Endothelial cell of umbilical vein (primary cell): ENCODE measurements at regions not wholly inside any gene's neighbourhood (a gene's known extent, or its start where the extent isn't known, plus 50 kb on each side); places are given as distances from the start of the nearest gene placed in this dataset.

ENCODE experiments used
- BruUV-seq: library from RNA; stranded (reverse); fragments of 400-500 nt; replicated peaks from 2 replicates; lab custom pipeline; 2021; lab: Mats Ljungman, UMichigan
- CTCF ChIA-PET: fragments of 300-600, 350-600 bp; sonication (Branson Sonifier 250); formaldehyde crosslinking; loops from one replicate; lab custom pipeline; 2021; ENCODE audit warnings: antibody characterized with exemption, inconsistent platforms; lab: Charles Lee
- POLR2A ChIA-PET: fragments of 300-600, 350-600 bp; sonication (Branson Sonifier 250); formaldehyde crosslinking; loops from one replicate; lab custom pipeline; 2021; ENCODE audit warnings: antibody characterized with exemption, inconsistent platforms; lab: Charles Lee
- DNase-seq: peaks from one replicate; pipeline ENCODE4 v3.0.0-alpha.2; 2011; ENCODE audit warnings: low read depth, low spot score
- FAIRE-seq: peaks from 2 replicates; lab custom pipeline; 2011; peaks lifted over from hg19 to GRCh38; lab: Jason Lieb, UNC
- H2AFZ ChIP-seq: 2 replicates; pipeline ENCODE4 v1.6.0; 2012; ENCODE audit warnings: low read depth, low read length, control low read depth, inconsistent platforms
- H3K27ac ChIP-seq: 2 replicates; pipeline ENCODE4 v1.5.1; 2011; ENCODE audit warnings: low read depth, mild to moderate bottlenecking, control low read depth, low read length, moderate library complexity; ENCODE audit not compliant: insufficient read depth
- H3K27me3 ChIP-seq, 2 experiments: 2 replicates each; pipeline versions ENCODE4 v1.6.0 to v1.6.1; 2011; ENCODE audit warnings: low read length in 2 of 2, mixed read lengths in 1 of 2; ENCODE audit not compliant: control insufficient read depth in 2 of 2, insufficient read depth in 2 of 2
- H3K36me3 ChIP-seq, 2 experiments: 2 replicates in 1 of 2; 3 replicates in 1 of 2; pipeline ENCODE4 v1.5.1; 2011; ENCODE audit warnings: low read length in 2 of 2, mild to moderate bottlenecking in 1 of 2, moderate library complexity in 1 of 2; ENCODE audit not compliant: control insufficient read depth in 2 of 2, insufficient read depth in 2 of 2; ENCODE audit errors: extremely low read depth in 1 of 2
- H3K4me1 ChIP-seq: 3 replicates; pipeline ENCODE4 v1.5.1; 2011; ENCODE audit warnings: mild to moderate bottlenecking, low read length; ENCODE audit not compliant: control insufficient read depth, insufficient read depth; ENCODE audit errors: extremely low read depth
- H3K4me2 ChIP-seq: 2 replicates; pipeline ENCODE4 v1.6.1; 2011; ENCODE audit warnings: low read length, control low read depth, mixed read lengths; ENCODE audit not compliant: insufficient read depth
- H3K4me3 ChIP-seq, 3 experiments: fragments of 200-600 bp in 1 of 3; sonication (generic), shearing (Covaris generic) in 1 of 3; replicated peaks in 1 of 3; 2 replicates each; pipeline ENCODE4 v1.5.1; 2011 to 2016; ENCODE audit warnings: control low read depth in 3 of 3, low read length in 3 of 3, mild to moderate bottlenecking in 2 of 3, inconsistent platforms in 1 of 3, low read depth in 1 of 3, moderate library complexity in 1 of 3; ENCODE audit not compliant: insufficient read depth in 1 of 3
- H3K79me2 ChIP-seq: 2 replicates; pipeline ENCODE4 v1.6.0; 2012; ENCODE audit warnings: low read length, inconsistent platforms; ENCODE audit not compliant: control insufficient read depth, insufficient read depth
- H3K9ac ChIP-seq: replicated peaks from 2 replicates; pipeline ENCODE3; 2011; ENCODE audit warnings: low read length, control low read depth; ENCODE audit not compliant: insufficient read depth; ENCODE audit errors: extremely low read depth
- H3K9me1 ChIP-seq: replicated peaks from 3 replicates; pipeline ENCODE4 v1.6.0; 2011; ENCODE audit warnings: mild to moderate bottlenecking, low read length; ENCODE audit not compliant: control insufficient read depth, insufficient read depth; ENCODE audit errors: extremely low read depth
- H3K9me3 ChIP-seq: replicated peaks from 2 replicates; pipeline ENCODE4 v1.5.1; 2012; ENCODE audit warnings: low read length, inconsistent platforms; ENCODE audit not compliant: control insufficient read depth, insufficient read depth
- H4K20me1 ChIP-seq: replicated peaks from 2 replicates; pipeline ENCODE3; 2011; ENCODE audit warnings: mild to moderate bottlenecking, low read length; ENCODE audit not compliant: control insufficient read depth, insufficient read depth; ENCODE audit errors: extremely low read depth
- EZH2 ChIP-seq: IDR thresholded peaks from 2 replicates; pipeline ENCODE4 v1.6.1; 2012; ENCODE audit warnings: borderline replicate concordance, low read depth, mild to moderate bottlenecking, moderate library complexity, low read length, inconsistent platforms; ENCODE audit not compliant: severe bottlenecking
- FOS ChIP-seq: IDR thresholded peaks from 2 replicates; pipeline ENCODE4 v1.6.1; 2011; ENCODE audit warnings: mild to moderate bottlenecking, low read length, moderate library complexity, borderline replicate concordance; ENCODE audit not compliant: insufficient read depth
- GATA2 ChIP-seq: IDR thresholded peaks from 2 replicates; pipeline ENCODE4 v1.7.0; 2011; ENCODE audit warnings: low read depth, mild to moderate bottlenecking, moderate library complexity, mixed read lengths, low read length; ENCODE audit not compliant: insufficient read length, insufficient read depth
- JUN ChIP-seq: IDR thresholded peaks from 2 replicates; pipeline ENCODE4 v1.6.1; 2011; ENCODE audit warnings: borderline replicate concordance, low read depth; ENCODE audit not compliant: insufficient read length, insufficient read depth
- MYC ChIP-seq: IDR thresholded peaks from one replicate; pipeline ENCODE4 v1.6.1; 2011; ENCODE audit warnings: mild to moderate bottlenecking, low read depth, low read length
- POLR2A ChIP-seq: IDR thresholded peaks from 2 replicates; pipeline ENCODE4 v1.6.1; 2012; ENCODE audit warnings: low read depth, mild to moderate bottlenecking, control low read depth, low read length
- POLR2AphosphoS5 ChIP-seq: IDR thresholded peaks from 2 replicates; pipeline ENCODE4 v1.6.1; 2012; ENCODE audit warnings: low read depth, mild to moderate bottlenecking, control low read depth, low read length, moderate library complexity; ENCODE audit not compliant: insufficient read depth
- dilution Hi-C: fragments of 300-500 bp; cut with MboI; formaldehyde crosslinking; loops from one replicate; pipeline ENCODE4 v1.15.0; 2019; ENCODE audit warnings: low sequenced_read_pairs; ENCODE audit not compliant: extremely low pct_ligation_motif_present
- intact Hi-C: fragments of 100-400 bp; cut with micrococcal nuclease; formaldehyde crosslinking; loops from one replicate; pipeline ENCODE4 v1.10.0; 2022
- TF ChIP-seq, protein P1 (sequence below), 2 donors: IDR thresholded peaks; 1 replicate in 1 of 2; 2 replicates in 1 of 2; pipeline ENCODE4 v1.5.1; 2011; ENCODE audit warnings: low read length in 2 of 2, mild to moderate bottlenecking in 2 of 2, moderate library complexity in 2 of 2, control low read depth in 1 of 2, inconsistent platforms in 1 of 2, low read depth in 1 of 2; ENCODE audit not compliant: insufficient read depth in 1 of 2; ENCODE audit errors: extremely low read depth in 1 of 2
- TF ChIP-seq, protein P2 (sequence below): IDR thresholded peaks from 2 replicates; pipeline ENCODE4 v1.6.1; 2011; ENCODE audit not compliant: insufficient read depth, insufficient read length

DNA sequence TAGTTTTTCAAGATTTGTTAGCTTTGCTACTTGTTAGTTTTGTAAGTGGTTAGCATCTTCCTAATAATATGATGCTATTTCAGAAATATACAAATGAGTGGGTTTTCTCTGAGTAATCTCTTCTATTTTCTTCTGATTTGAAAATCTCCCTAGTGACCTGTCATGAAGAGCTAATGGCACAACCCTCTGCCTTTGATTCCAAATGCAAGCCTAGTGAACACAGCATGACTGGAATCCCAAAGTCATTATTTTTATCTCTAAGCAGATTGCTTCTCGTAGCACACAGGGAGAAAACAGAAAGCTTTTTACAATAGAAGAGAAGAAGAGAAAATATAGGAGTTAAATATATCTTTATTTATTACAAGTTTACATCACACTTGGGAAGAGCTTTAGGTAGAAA lies 295.5 kb downstream of the LRATD1 start:
- Histone ChIP-seq H3K36me3 (no peaks in the 10 kb centered on the region), H3K79me2 (no peaks in the 10 kb centered on the region), H3K4me1 (no peaks in the 10 kb centered on the region), H3K9me1 (no peaks in the 10 kb centered on the region), H4K20me1 (no peaks in the 10 kb centered on the region), H3K9ac (no peak overlapping the region), H3K27me3 (no peaks in the 10 kb centered on the region), H3K9me3 (peaks cover 2% of the 10 kb centered on the region), H3K4me3 (no peak overlapping the region), H2AFZ (no peak overlapping the region), H3K27ac (no peak overlapping the region), H3K4me2 (no peak overlapping the region)
- no peak for TF ChIP-seq MYC
- no peak for TF ChIP-seq POLR2AphosphoS5
- TF ChIP-seq, protein P1, sequence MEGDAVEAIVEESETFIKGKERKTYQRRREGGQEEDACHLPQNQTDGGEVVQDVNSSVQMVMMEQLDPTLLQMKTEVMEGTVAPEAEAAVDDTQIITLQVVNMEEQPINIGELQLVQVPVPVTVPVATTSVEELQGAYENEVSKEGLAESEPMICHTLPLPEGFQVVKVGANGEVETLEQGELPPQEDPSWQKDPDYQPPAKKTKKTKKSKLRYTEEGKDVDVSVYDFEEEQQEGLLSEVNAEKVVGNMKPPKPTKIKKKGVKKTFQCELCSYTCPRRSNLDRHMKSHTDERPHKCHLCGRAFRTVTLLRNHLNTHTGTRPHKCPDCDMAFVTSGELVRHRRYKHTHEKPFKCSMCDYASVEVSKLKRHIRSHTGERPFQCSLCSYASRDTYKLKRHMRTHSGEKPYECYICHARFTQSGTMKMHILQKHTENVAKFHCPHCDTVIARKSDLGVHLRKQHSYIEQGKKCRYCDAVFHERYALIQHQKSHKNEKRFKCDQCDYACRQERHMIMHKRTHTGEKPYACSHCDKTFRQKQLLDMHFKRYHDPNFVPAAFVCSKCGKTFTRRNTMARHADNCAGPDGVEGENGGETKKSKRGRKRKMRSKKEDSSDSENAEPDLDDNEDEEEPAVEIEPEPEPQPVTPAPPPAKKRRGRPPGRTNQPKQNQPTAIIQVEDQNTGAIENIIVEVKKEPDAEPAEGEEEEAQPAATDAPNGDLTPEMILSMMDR (IDR thresholded peaks at IDR 0.05; ENCODE audit: extremely low read depth in 1 of 2, insufficient read depth in 1 of 2, low read depth in 1 of 2, low read length in 2 of 2) = no peak
- TF ChIP-seq GATA2 = no peak
- TF ChIP-seq JUN = no peak
- TF ChIP-seq, protein P2, sequence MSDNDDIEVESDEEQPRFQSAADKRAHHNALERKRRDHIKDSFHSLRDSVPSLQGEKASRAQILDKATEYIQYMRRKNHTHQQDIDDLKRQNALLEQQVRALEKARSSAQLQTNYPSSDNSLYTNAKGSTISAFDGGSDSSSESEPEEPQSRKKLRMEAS = no peak
- no peak for TF ChIP-seq FOS
- no peak for TF ChIP-seq EZH2
- TF ChIP-seq POLR2A = no peak
- dilution Hi-C loops = no loop called here
- DNase-seq (no peak), FAIRE-seq (no peak)
- BruUV-seq = no TSS peak
- ChIA-PET CTCF (no interaction called here), POLR2A (no interaction called here)
- intact Hi-C loops = no loop called here
